T47D (cell line): ENCODE measurements at regions not wholly inside any gene's neighbourhood (a gene's known extent, or its start where the extent isn't known, plus 50 kb on each side); places are given as distances from the start of the nearest gene placed in this dataset.

Source experiments
- DNase-seq, 2 experiments: peaks; one replicate each; pipeline versions ENCODE4 v3.0.0 to v3.0.0-alpha.2; 2011 to 2012; ENCODE audit warnings: low read depth in 1 of 2, low spot score in 1 of 2
- JUND ChIP-seq: IDR thresholded peaks from 2 replicates; pipeline ENCODE4 v1.6.1; 2012; ENCODE audit warnings: low read depth
- in situ Hi-C: cut with HindIII; loops from 2 replicates; pipeline ENCODE4 v1.10.0; 2016; ENCODE audit warnings: low sequenced_read_pairs, low pct_unique_long_range_greater_than_20kb

GRCh38 chr13:91135376-91135775 is 212.1 kb upstream of the MIR17HG start:
- no peak for TF ChIP-seq JUND
- DNase-seq = no peak
- in situ Hi-C loops = no loop called here

- in situ Hi-C loops = no loop called here
- DNase-seq = no peak
- no peak for TF ChIP-seq JUND
Observed at GRCh38 chr13:91135968-91136367, 211.5 kb upstream of the MIR17HG start.

GRCh38 chr13:91136806-91137205 is 210.7 kb upstream of the MIR17HG start:
- TF ChIP-seq JUND = no peak
- DNase-seq = no peak
- in situ Hi-C loops = no loop called here

GRCh38 chr13:91139232-91139631 is 208.3 kb upstream of the MIR17HG start:
- no peak for TF ChIP-seq JUND
- no peak for DNase-seq
- in situ Hi-C loops = no loop called here

- no peak for DNase-seq
- in situ Hi-C loops = no loop called here
- no peak for TF ChIP-seq JUND
Observed at GRCh38 chr13:91141543-91142061, 205.9 kb upstream of the MIR17HG start.

GRCh38 chr13:91142572-91142971 is 204.9 kb upstream of the MIR17HG start:
- in situ Hi-C loops = no loop called here
- no peak for DNase-seq
- TF ChIP-seq JUND = no peak

GRCh38 chr13:91144054-91144453 is 203.4 kb upstream of the MIR17HG start:
- in situ Hi-C loops = no loop called here
- no peak for DNase-seq
- no peak for TF ChIP-seq JUND

GRCh38 chr13:91144486-91144885 is 203.0 kb upstream of the MIR17HG start:
- in situ Hi-C loops = no loop called here

GRCh38 chr13:91145571-91146205 is 201.8 kb upstream of the MIR17HG start:
- TF ChIP-seq JUND = no peak
- DNase-seq = no peak
- in situ Hi-C loops = no loop called here

More at GRCh38 chr13:91144486-91144885, 203.0 kb upstream of the MIR17HG start:
- DNase-seq = no peak
- no peak for TF ChIP-seq JUND

GRCh38 chr13:91146601-91147000 is 200.9 kb upstream of the MIR17HG start:
- in situ Hi-C loops = no loop called here
- DNase-seq = no peak
- TF ChIP-seq JUND = no peak

GRCh38 chr13:91148098-91148497 is 199.4 kb upstream of the MIR17HG start:
- TF ChIP-seq JUND = no peak
- in situ Hi-C loops = no loop called here
- no peak for DNase-seq

- no peak for TF ChIP-seq JUND
- no peak for DNase-seq
- in situ Hi-C loops = no loop called here
Observed at GRCh38 chr13:91151921-91152320, 195.6 kb upstream of the MIR17HG start.

- DNase-seq = no peak
- TF ChIP-seq JUND = no peak
- in situ Hi-C loops = no loop called here
Observed at GRCh38 chr13:91153372-91153771, 194.1 kb upstream of the MIR17HG start.
